Stimulated activated CD8-positive, alpha-beta memory T cell treated with anti-CD3 and anti-CD28 coated beads, Interleukin-7, amount 100 ng/mL, for 4 hours (primary cell): ENCODE measurements at regions not wholly inside any gene's neighbourhood (a gene's known extent, or its start where the extent isn't known, plus 50 kb on each side); places are given as distances from the start of the nearest gene placed in this dataset.

Experiments used
- DNase-seq, 2 donors: peaks; one replicate each; pipeline ENCODE4 v3.0.0-alpha.2; 2020; ENCODE audit warnings: low read depth in 2 of 2

DNA sequence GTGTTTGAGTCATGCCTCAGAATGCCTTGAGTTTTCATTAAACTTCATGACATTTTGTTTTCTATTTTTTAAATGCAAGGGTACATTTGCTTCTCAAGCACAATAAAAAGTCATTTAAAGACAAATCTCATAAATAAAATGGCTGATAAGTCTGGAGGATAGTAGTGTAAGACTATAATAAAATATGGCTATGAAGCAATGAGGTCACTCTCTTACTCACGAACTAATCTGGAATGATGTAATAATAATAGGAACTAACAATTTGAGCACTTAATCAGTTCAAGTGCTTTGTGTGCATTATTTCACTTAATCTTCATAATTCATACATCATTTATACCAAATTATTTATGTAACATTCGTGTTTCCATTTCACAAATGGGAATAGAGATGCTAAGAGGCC lies 149.3 kb upstream of the CTTNBP2 start:
- DNase-seq: no peak

- no peak for DNase-seq
Observed at GRCh38 chr7:118026791-118027190, 153.6 kb upstream of the CTTNBP2 start.

DNA sequence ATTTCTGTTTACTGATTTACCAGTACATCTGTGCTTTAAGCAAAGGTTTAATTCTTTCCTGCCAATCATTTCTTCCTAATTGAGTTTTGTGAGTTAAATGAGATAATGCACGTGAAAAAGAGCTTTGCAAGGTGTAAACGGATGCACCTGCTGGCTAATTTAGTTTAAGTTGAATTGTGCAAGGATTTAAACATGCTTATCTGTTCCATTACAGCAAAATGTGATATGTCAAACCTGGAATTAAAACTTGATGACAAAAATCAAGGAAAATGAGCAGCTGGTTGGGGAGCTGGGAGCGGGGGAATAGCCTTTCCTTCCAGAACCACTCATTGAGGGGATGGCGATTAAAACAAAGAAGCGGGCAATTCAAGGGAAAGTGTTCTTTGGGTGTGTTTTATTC lies 155.0 kb upstream of the CTTNBP2 start:
- DNase-seq: no peak

- no peak for DNase-seq
Observed at GRCh38 chr7:118029826-118030422, 154.0 kb upstream of the LSM8 start.

GRCh38 chr7:118033273-118033672 lies 150.7 kb upstream of the LSM8 start:
- no peak for DNase-seq

GRCh38 chr7:118039963-118040489 lies 143.9 kb upstream of the LSM8 start:
- DNase-seq: no peak

GRCh38 chr7:118040562-118040961 lies 143.4 kb upstream of the LSM8 start:
- no peak for DNase-seq

GRCh38 chr7:118041251-118041878 lies 142.6 kb upstream of the LSM8 start:
- no peak for DNase-seq

DNA sequence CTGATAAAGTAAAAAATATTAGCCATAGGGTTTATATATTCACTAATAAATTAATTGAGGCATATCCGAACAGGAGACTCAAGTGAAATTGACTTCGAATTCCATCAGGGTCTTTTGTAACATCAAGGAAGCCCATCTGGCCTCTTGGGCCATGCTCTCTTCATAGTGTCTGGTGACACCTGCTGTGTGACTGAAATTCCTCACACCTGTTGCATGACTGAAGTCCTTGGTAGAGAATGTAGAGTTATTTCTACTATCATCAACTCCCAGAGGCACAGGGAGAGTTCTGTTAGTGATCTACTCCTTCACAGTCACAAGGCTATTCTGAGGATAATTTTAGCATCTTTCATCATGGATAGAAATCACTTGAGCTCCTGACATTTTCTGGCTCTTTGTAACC lies 138.3 kb upstream of the LSM8 start:
- DNase-seq: no peak

DNA sequence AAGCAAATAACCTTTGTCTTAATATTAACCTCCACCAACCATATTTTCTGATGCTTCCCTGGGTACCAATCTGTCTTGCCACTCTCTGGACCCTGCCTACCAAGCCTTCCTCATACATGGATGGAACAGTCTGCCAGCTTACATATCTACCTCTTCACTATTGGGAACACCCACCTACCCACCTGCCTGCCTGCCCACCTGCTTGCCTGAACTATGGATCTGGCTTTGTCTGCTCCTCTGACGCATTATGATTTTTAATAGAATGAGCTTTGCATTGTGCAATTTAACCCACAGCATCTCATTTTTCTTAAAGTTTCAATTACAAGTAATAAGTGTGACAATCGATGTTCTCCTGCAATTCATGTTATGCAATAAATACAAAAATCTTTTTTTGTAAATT lies 137.9 kb upstream of the LSM8 start:
- DNase-seq: no peak

DNA sequence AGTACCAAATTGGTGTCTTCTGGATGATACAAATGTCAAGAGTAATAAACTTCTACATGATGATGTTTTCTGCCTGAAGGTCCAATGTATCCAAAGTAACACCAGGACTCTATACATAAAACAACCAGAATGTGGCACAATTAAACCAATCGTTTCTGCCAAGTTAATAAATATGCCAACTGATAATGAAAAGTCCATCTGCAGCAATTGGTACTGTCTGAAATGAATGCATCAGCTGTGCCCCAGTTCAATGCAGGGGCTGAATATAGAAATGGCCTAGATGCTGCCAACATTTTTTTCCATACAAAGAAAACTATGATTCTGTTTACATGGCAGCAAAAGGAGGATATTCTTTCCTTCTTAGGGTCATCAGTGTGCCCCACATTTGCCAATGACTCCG lies 137.2 kb upstream of the LSM8 start:
- DNase-seq: no peak

DNA sequence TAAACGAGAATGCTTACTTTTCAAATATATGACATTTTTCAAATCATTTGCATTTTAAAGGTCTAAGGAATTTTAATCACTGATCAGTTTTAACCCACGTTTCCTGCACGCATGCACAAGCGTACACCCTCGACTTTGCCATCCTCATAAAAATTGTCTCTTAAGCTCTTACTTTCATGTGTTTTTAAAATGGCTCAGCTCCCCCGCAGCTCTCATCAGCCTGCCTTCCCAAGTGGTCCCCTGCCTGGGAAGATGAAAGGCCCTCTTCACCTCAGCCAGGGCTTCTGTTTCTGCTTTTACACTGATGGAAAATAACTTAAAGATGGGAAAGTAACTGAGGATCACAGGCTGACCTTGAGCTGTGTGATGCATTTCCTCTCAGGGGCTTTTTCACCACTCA lies 131.6 kb upstream of the LSM8 start:
- DNase-seq: no peak

DNA sequence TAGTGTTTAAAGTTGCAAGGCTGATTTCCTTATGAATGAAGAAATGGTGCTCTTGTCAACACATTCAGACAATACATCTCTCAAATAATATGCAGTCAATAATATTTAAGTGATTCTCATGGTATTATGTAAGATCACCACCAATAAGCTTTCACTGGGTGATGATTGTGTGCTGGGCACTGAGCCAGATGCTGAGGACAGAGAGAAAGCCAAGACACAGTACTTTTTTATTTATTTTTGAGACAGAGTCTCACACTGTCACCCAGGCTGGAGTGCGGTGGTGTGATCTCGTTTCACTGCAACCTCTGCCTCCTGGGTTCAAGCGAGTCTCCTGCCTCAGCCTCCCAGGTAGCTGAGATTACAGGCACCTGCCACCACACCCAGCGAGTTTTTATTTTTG lies 130.6 kb upstream of the LSM8 start:
- DNase-seq: no peak

GRCh38 chr7:118054529-118054928 lies 129.4 kb upstream of the LSM8 start:
- DNase-seq: no peak

DNA sequence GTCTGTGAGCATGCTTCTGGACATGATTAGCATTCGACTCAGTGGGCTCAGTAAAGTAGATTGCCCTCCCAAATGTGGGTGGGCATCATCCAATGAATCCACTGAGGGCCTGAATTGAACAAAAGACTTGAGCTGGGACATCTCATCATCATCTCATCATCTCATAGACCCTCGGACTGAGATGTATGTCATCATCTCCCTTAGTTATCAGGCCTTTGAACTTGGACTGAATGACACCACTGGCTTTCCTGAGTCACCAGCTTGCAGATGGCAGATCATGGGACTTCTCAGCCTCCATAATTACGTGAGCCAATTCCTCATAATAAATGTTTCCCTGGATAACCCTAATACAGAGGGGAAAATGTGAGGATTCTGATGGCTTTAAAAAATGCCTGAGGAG lies 128.3 kb upstream of the LSM8 start:
- DNase-seq: no peak

DNA sequence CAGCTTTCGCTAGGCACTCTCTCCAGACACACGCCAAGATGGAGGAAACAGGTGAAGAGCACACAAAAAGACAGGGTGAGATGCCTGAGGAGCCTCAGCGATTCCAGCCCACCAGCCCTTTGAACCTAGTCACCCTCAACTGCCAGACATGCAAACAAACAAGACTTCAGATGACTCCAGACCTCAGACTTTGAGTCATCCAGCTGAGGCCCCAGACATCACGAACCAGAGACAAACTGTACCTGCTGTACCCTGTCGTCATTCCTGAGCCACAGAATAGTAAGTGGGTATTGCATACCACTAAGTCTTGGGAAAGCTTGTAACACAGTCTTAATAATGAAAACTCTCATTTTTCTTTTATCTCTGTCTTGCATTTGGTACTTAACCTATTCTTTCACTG lies 126.6 kb upstream of the LSM8 start:
- no peak for DNase-seq

DNA sequence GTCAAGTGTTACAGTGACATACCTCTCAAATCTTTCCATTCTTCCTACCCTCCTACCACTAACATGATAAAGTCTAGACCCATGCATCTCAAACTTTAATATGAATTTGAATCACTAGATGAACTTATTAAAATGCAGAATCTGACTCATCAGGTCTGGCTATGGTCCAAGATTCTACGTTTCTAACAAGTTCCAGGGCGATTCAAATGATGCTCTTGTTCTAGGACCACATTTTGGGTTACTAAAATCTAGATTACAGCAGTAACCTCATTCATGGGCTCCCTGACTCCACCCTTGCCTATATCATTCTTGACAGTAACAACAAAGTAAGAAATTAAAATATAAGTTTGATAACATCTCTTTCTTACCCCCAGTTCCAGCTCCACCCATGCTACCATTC lies 124.8 kb upstream of the LSM8 start:
- no peak for DNase-seq

- DNase-seq: no peak
Observed at GRCh38 chr7:118060692-118061091, 123.3 kb upstream of the LSM8 start.

DNA sequence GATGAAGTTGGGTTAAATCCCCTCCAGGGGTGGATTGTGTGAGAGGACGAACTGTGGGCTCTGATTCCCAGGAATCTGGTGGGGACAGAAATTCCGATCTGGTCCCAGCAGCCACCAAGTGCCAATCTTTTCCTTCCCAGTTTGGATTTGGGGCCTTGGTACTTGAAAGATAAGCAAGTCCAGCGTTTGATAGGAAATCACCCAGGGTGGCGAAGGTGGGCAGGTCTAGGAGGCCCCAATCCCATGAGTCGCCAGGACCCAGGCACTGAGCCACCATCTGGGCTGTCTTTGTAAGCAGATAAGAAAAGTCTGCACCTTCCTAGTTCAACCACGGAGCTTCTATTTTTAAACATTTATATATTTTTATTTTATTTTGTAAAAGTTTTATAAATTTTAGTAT lies 122.6 kb upstream of the LSM8 start:
- no peak for DNase-seq

DNA sequence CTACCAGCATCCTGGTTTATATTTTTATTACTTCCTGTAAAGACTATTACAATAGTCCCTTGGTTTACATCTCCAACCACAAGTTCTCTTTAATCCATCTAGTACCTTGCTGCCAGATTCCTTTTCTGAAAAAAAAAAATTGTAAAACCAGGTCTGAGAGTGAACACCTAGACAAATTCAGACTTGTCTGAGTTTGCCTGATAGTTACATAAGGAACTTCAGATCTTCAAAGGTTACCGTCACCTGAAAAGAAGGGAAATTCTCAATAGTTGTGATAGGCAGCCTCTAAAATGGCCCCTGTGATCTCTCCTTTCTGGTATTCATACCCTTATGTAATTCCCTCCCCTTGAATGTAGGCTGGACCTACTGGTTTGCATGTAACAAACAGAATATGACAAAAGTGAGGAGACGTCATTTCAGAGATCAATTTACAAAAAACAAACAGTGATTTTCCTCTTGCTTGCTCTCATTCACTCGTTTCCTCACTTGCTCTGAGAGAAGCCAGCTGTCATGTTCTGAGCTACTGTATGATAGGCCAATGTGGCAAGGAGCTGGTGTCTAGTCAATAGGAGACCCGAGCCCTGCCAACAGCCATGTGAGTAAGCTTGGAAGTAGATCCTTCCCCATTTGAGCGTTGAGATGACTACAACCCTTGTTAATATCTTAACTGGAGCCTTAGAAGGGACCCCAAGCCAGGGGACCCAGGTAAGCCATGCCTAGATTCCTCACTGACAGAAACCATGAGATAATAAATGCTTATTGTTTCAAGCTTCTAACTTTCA lies 110.9 kb upstream of the LSM8 start:
- no peak for DNase-seq

DNA sequence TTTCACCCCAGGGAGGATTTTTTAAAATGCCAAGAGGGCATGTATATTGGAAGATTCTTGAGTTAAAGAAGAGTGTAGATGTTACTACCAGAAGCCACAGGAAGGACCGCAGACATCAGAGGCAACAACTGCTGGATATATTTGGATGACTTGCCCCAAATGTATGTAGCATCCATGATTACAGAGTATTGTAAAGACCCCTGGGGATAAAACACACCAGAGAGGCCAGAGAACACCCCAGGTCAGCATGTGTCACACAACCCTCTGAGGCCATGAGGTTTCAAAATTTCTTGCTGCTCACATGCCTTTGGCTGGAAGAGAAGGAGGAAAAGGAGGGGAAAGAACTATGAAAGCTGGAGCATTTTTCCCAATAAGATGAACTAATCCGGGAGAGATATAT lies 108.0 kb upstream of the LSM8 start:
- DNase-seq: no peak

- DNase-seq: no peak
Observed at GRCh38 chr7:118076564-118076963, 107.4 kb upstream of the LSM8 start.

- no peak for DNase-seq
Observed at GRCh38 chr7:118078015-118078414, 105.9 kb upstream of the LSM8 start.
